Small intestine (tissue), 7 donors: ENCODE measurements at regions not wholly inside any gene's neighbourhood (a gene's known extent, or its start where the extent isn't known, plus 50 kb on each side); places are given as distances from the start of the nearest gene placed in this dataset.
A peak's percentile ranks its signal among the peaks of the same experiment; 100 is the strongest.

Experiments
- DNase-seq, 2 donors: peaks; one replicate each; pipeline versions ENCODE4 v3.0.0 to v3.0.0-alpha.2; 2013
- FAIRE-seq: peaks from 2 replicates; lab custom pipeline; 2012; peaks lifted over from hg19 to GRCh38; lab: Jason Lieb, UNC
- H3K27ac ChIP-seq, 3 donors: one replicate each; pipeline ENCODE4 v1.5.1; 2013; ENCODE audit warnings: low read length in 2 of 3, mild to moderate bottlenecking in 2 of 3, control low read depth in 1 of 3, inconsistent platforms in 1 of 3, low read depth in 1 of 3, moderate library complexity in 1 of 3
- H3K27me3 ChIP-seq, 3 donors: one replicate each; pipeline ENCODE4 v1.6.1; 2013; ENCODE audit warnings: low read length in 3 of 3, inconsistent platforms in 1 of 3; ENCODE audit not compliant: control insufficient read depth in 3 of 3, insufficient read depth in 3 of 3
- H3K36me3 ChIP-seq, 3 donors: one replicate each; pipeline ENCODE4 v1.6.1; 2013; ENCODE audit warnings: low read length in 3 of 3, inconsistent platforms in 1 of 3, low read depth in 1 of 3, mild to moderate bottlenecking in 1 of 3, moderate library complexity in 1 of 3; ENCODE audit not compliant: control insufficient read depth in 3 of 3, insufficient read depth in 2 of 3
- H3K4me1 ChIP-seq, 3 donors: one replicate each; pipeline ENCODE4 v1.6.1; 2013; ENCODE audit warnings: low read length in 2 of 3, inconsistent platforms in 1 of 3, low read depth in 1 of 3, mild to moderate bottlenecking in 1 of 3, moderate library complexity in 1 of 3; ENCODE audit not compliant: control insufficient read depth in 3 of 3, insufficient read depth in 2 of 3
- H3K4me3 ChIP-seq, 3 donors: one replicate each; pipeline ENCODE4 v1.5.1; 2013; ENCODE audit warnings: low read length in 3 of 3, control low read depth in 1 of 3, inconsistent platforms in 1 of 3, low read depth in 1 of 3, mild to moderate bottlenecking in 1 of 3, moderate library complexity in 1 of 3
- H3K9me3 ChIP-seq, 2 donors: one replicate each; pipeline ENCODE4 v1.6.1; 2013; ENCODE audit warnings: low read depth in 1 of 2, low read length in 1 of 2; ENCODE audit not compliant: control insufficient read depth in 2 of 2, insufficient read depth in 1 of 2
- WGBS, 3 donors: extraction: QIAGEN DNeasy Blood & Tissue Kit; methylation state at CpG; one replicate each; pipeline ENCODE4 v1.1.7; 2013; 5-methylcytosine and 5-hydroxymethylcytosine counted together
- donor health status: healthy with polysubstance abuse.
- donor health status: control.
- donor health status: control.
- donor health status: Bipolar disorder and iron deficiency.
- donor health status: healthy.

DNA sequence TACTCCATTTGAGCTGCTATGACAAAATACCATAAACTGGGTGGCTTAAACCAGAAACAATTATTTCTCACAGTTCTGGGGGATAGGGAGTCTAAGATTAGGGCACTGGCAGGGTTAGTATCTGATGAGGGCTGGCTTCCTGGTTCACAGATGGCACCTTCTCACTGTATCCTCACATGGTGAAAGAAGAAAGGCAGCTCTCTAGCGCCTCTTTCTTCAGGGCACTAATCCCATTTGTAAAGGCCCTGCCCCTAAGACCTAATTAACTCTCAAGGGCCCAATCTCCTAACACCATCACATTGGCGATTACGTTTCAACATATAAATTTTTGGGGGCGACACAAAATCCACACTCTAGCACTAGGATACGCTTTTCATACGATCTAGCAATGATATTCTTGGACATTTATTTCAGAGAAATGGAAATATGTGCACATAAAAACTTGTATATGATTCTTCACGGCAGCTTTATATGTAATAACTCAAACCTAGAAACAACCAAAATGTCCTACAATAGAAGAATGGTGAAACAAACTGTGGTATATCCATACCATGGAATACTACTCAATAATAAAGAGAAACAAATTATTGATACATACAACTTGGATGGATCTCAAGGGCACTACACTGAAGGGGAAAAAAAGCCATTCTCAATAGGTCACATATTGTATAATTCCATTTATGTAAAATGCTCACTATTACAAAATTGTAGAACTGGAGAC is 111.0 kb downstream of the BCL2L11 start:
- H3K27ac ChIP-seq: no peak overlapping the region

DNA sequence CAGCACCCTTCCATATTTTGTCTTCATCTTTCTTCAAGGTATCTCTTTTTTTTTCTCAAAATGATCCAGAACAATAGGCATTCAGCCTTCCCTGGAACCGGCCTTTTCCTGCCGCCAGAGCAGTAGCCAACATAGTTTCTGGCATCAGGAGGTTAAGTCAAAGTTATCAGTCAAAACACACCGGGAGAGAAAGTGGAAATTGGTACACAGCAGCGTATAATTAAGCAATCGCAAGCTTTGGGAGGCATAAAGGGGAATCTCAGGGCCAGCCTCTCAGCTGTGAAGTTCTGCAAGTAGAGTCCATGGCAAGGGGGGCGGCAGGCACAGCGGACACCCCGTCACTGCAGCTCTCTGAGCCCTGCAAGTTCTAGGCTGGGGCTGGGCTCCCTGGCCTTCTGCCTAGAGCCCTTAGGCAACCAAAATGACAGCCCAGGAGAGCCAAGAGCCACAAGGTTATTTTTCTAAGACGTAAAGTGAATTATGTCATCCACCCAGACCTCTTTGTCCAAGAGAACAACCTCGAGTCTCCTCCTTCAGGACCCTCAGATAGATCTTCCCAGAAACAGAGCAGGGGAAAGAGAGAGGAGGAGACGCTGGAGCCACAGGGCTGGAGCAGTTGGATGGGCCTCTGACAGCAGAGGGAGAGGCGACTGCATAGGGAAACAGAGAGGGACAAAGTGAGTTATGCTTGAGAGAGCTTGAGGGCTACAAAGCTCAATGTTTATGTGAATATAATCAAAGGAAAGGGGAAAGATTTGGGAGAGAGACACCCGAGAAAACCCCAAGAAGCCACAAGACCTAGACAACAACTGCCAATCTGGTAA is 114.7 kb downstream of the BCL2L11 start:
- H3K9me3 ChIP-seq: no peaks in the 10 kb centered on the region
- no peaks in the 10 kb centered on the region for H3K36me3 ChIP-seq
- WGBS, 3 donors: 87 to 91% (median 89%) methylated on average over 13 of the region's 13 CpGs
- H3K27me3 ChIP-seq: no peaks in the 10 kb centered on the region
- no peak overlapping the region for H3K4me3 ChIP-seq
- H3K4me1 ChIP-seq: no peaks in the 10 kb centered on the region
- FAIRE-seq (no peak), DNase-seq (no peak)
- H3K27ac ChIP-seq: no peak overlapping the region

More for the DNA sequence above, 111.0 kb downstream of the BCL2L11 start:
- peak in 1 of 2 donors; percentile 21 for DNase-seq
- no peaks in the 10 kb centered on the region for H3K36me3 ChIP-seq
- 88 to 95% (median 90%) methylated on average over 7 of the region's 7 CpGs for WGBS, 3 donors
- no peaks in the 10 kb centered on the region for H3K4me1 ChIP-seq
- no peak overlapping the region for H3K4me3 ChIP-seq
- no peaks in the 10 kb centered on the region for H3K9me3 ChIP-seq
- no peak for FAIRE-seq
- H3K27me3 ChIP-seq: no peaks in the 10 kb centered on the region

GRCh38 chr2:111236025-111236424 is 115.3 kb downstream of the BCL2L11 start:
- FAIRE-seq (no peak), DNase-seq (no peak)
- H3K27me3 ChIP-seq: no peaks in the 10 kb centered on the region
- no peaks in the 10 kb centered on the region for H3K4me1 ChIP-seq
- H3K9me3 ChIP-seq: no peaks in the 10 kb centered on the region
- no peaks in the 10 kb centered on the region for H3K36me3 ChIP-seq
- H3K4me3 ChIP-seq: no peak overlapping the region
- no peak overlapping the region for H3K27ac ChIP-seq
- 75 to 91% (median 87%) methylated on average over 3 of the region's 3 CpGs for WGBS, 3 donors

GRCh38 chr2:111238296-111238695 is 117.6 kb downstream of the BCL2L11 start:
- no peaks in the 10 kb centered on the region for H3K4me1 ChIP-seq
- DNase-seq (no peak), FAIRE-seq (no peak)
- H3K36me3 ChIP-seq: no peaks in the 10 kb centered on the region
- H3K9me3 ChIP-seq: no peaks in the 10 kb centered on the region
- no peak overlapping the region for H3K4me3 ChIP-seq
- no peak overlapping the region for H3K27ac ChIP-seq
- H3K27me3 ChIP-seq: no peaks in the 10 kb centered on the region
- WGBS, 3 donors: 89 to 96% (median 96%) methylated on average over 2 of the region's 2 CpGs

- 81 to 97% (median 84%) methylated on average over 4 of the region's 4 CpGs for WGBS, 3 donors
Observed at GRCh38 chr2:111239107-111239506, 118.4 kb downstream of the BCL2L11 start.

GRCh38 chr2:111239581-111240249 is 119.0 kb downstream of the BCL2L11 start:
- Histone ChIP-seq H3K4me3 (no peak overlapping the region), H3K36me3 (no peaks in the 10 kb centered on the region), H3K9me3 (no peaks in the 10 kb centered on the region), H3K4me1 (no peaks in the 10 kb centered on the region), H3K27me3 (peaks cover 0 to 3% (median 0%) of the 10 kb centered on the region in 3 donors), H3K27ac (no peak overlapping the region)
- no peak for DNase-seq
- no peak for FAIRE-seq
- WGBS, 3 donors: 90 to 97% (median 94%) methylated on average over 3 of the region's 3 CpGs

More at GRCh38 chr2:111239107-111239506, 118.4 kb downstream of the BCL2L11 start:
- H3K4me1 ChIP-seq: no peaks in the 10 kb centered on the region
- no peak overlapping the region for H3K27ac ChIP-seq
- no peaks in the 10 kb centered on the region for H3K36me3 ChIP-seq
- peaks cover 0 to 3% (median 0%) of the 10 kb centered on the region in 3 donors for H3K27me3 ChIP-seq
- H3K9me3 ChIP-seq: no peaks in the 10 kb centered on the region
- no peak for FAIRE-seq
- H3K4me3 ChIP-seq: no peak overlapping the region
- no peak for DNase-seq

- Histone ChIP-seq H3K4me1 (no peaks in the 10 kb centered on the region), H3K4me3 (no peak overlapping the region), H3K27ac (no peak overlapping the region), H3K36me3 (no peaks in the 10 kb centered on the region), H3K9me3 (no peaks in the 10 kb centered on the region), H3K27me3 (peaks cover 0 to 3% (median 0%) of the 10 kb centered on the region in 3 donors)
- no peak for DNase-seq
- FAIRE-seq: no peak
Observed at GRCh38 chr2:111243295-111243694, 122.6 kb downstream of the BCL2L11 start.

- DNase-seq: no peak
- Histone ChIP-seq H3K4me1 (no peaks in the 10 kb centered on the region), H3K27ac (no peak overlapping the region), H3K4me3 (no peak overlapping the region), H3K27me3 (peaks cover 0 to 3% (median 0%) of the 10 kb centered on the region in 3 donors), H3K36me3 (no peaks in the 10 kb centered on the region), H3K9me3 (no peaks in the 10 kb centered on the region)
- FAIRE-seq: no peak
- 94 to 97% (median 94%) methylated on average over 3 of the region's 3 CpGs for WGBS, 3 donors
Observed at GRCh38 chr2:111244864-111245263, 124.2 kb downstream of the BCL2L11 start.
